Heart left ventricle (tissue), 13 donors: ENCODE measurements at regions not wholly inside any gene's neighbourhood (a gene's known extent, or its start where the extent isn't known, plus 50 kb on each side); places are given as distances from the start of the nearest gene placed in this dataset.

ENCODE experiments used
- CTCF ChIP-seq, 12 donors: fragments of 200-600 bp; sonication (generic) in 4 of 12; IDR thresholded peaks; one replicate each; pipeline versions ENCODE4 v1.5.0 to v1.8.0; 2018 to 2022; ENCODE audit warnings: antibody characterized with exemption in 12 of 12, mild to moderate bottlenecking in 5 of 12
- POLR2A ChIP-seq, 2 donors: fragments of 450-650 bp; IDR thresholded peaks; one replicate each; pipeline ENCODE4 v1.6.1; 2017; ENCODE audit warnings: antibody characterized with exemption in 2 of 2, mild to moderate bottlenecking in 2 of 2, moderate library complexity in 2 of 2
- donor health status: ischemic (EF 13 %, LVEDD 7.1; RV severe dilation, severe dysfunction).
- donor health status: DM: no; HTN: yes; CAD: no.
- donor health status: DM: no; HTN: no; CAD: no.
- donor health status: ischemic (EF 25% LVEDD 6.9; RV normal size, moderate dysfunction).
- donor health status: ischemic (EF 25% LVEDD 5.7; RV mildly dilated, moderate dysfunction).
- donor health status: ischemic (EF 35%, LVEDD 5.7; RV mildly dilated, moderate dysfunction).
- donor health status: nonischemic (EF 11% LVEDD 7.7; RV severe dilation, severe dysfunction).
- donor health status: DM: yes; HTN: yes; CAD: no.
- donor health status: PGD.
- donor health status: ischemic (EF 29% LVEDD 5.4; RV normal size, mild dysfunction).
- donor health status: nonischemic (EF 23%, LVEDD 6.1; RV moderate dilation, normal function).

GRCh38 chr2:94762600-94762999, 108.6 kb upstream of the TEKT4 start:
- TF ChIP-seq CTCF (IDR thresholded peaks at IDR 0.05) (no peak), POLR2A (IDR thresholded peaks at IDR 0.05) (no peak)
